Right atrium auricular region (tissue), 2 donors: ENCODE measurements at regions not wholly inside any gene's neighbourhood (a gene's known extent, or its start where the extent isn't known, plus 50 kb on each side); places are given as distances from the start of the nearest gene placed in this dataset.

Experiments
- DNase-seq: peaks from one replicate; pipeline ENCODE4 v3.0.0-alpha.2; 2019; ENCODE audit warnings: low spot score
- H3K27ac ChIP-seq, 2 donors: fragments of 200-600 bp; sonication (generic); 1 replicate in 1 of 2; 2 replicates in 1 of 2; pipeline ENCODE4 v1.5.1; 2016 to 2019
- H3K27me3 ChIP-seq, 2 donors: fragments of 200-600 bp; sonication (generic); one replicate each; pipeline versions ENCODE4 v1.5.1 to v1.6.0; 2017 to 2019
- H3K36me3 ChIP-seq: fragments of 200-600 bp; sonication (generic); one replicate; pipeline ENCODE4 v1.5.1; 2016
- H3K4me1 ChIP-seq, 2 donors: fragments of 200-600 bp; sonication (generic); one replicate each; pipeline versions ENCODE4 v1.5.1 to v1.6.0; 2017 to 2019
- H3K4me3 ChIP-seq, 2 donors: fragments of 200-600 bp; sonication (generic); 1 replicate in 1 of 2; 2 replicates in 1 of 2; pipeline ENCODE4 v1.5.1; 2017 to 2019; ENCODE audit warnings: mild to moderate bottlenecking in 1 of 2, moderate library complexity in 1 of 2
- H3K9me3 ChIP-seq, 2 donors: fragments of 200-600 bp; sonication (generic); one replicate each; pipeline ENCODE4 v1.5.1; 2019
- CTCF ChIP-seq, 2 donors: fragments of 200-600 bp; sonication (generic); IDR thresholded peaks; one replicate each; pipeline ENCODE4 v1.5.1; 2019; ENCODE audit warnings: antibody characterized with exemption in 2 of 2

- no peaks in the 10 kb centered on the region for H3K27me3 ChIP-seq
- no peaks in the 10 kb centered on the region for H3K36me3 ChIP-seq
- DNase-seq: no peak
- H3K4me1 ChIP-seq: no peaks in the 10 kb centered on the region
- no peak overlapping the region for H3K27ac ChIP-seq
- TF ChIP-seq CTCF (IDR thresholded peaks at IDR 0.05): no peak
- no peaks in the 10 kb centered on the region for H3K9me3 ChIP-seq
- H3K4me3 ChIP-seq: no peak overlapping the region
Observed at GRCh38 chr18:78675231-78675630, 304.4 kb upstream of the SALL3 start.

GRCh38 chr18:78676622-78677482 is 302.8 kb upstream of the SALL3 start:
- Histone ChIP-seq H3K4me1 (no peaks in the 10 kb centered on the region), H3K36me3 (no peaks in the 10 kb centered on the region), H3K4me3 (no peak overlapping the region), H3K27ac (no peak overlapping the region), H3K9me3 (no peaks in the 10 kb centered on the region), H3K27me3 (no peaks in the 10 kb centered on the region)
- no peak for TF ChIP-seq CTCF (IDR thresholded peaks at IDR 0.05)
- DNase-seq: no peak

GRCh38 chr18:78677483-78678317 is 301.9 kb upstream of the SALL3 start:
- DNase-seq: no peak
- Histone ChIP-seq H3K4me1 (no peaks in the 10 kb centered on the region), H3K9me3 (no peaks in the 10 kb centered on the region), H3K4me3 (no peak overlapping the region), H3K27me3 (no peaks in the 10 kb centered on the region), H3K27ac (no peak overlapping the region), H3K36me3 (no peaks in the 10 kb centered on the region)
- TF ChIP-seq CTCF (IDR thresholded peaks at IDR 0.05): no peak

- Histone ChIP-seq H3K27ac (no peak overlapping the region), H3K9me3 (no peaks in the 10 kb centered on the region), H3K27me3 (no peaks in the 10 kb centered on the region), H3K36me3 (no peaks in the 10 kb centered on the region), H3K4me3 (no peak overlapping the region), H3K4me1 (no peaks in the 10 kb centered on the region)
- TF ChIP-seq CTCF (IDR thresholded peaks at IDR 0.05): no peak
- DNase-seq: no peak
Observed at GRCh38 chr18:78678318-78678695, 301.3 kb upstream of the SALL3 start.

GRCh38 chr18:78679031-78679430 is 300.6 kb upstream of the SALL3 start:
- Histone ChIP-seq H3K4me1 (no peaks in the 10 kb centered on the region), H3K9me3 (no peaks in the 10 kb centered on the region), H3K36me3 (no peaks in the 10 kb centered on the region), H3K27ac (no peak overlapping the region), H3K4me3 (no peak overlapping the region), H3K27me3 (no peaks in the 10 kb centered on the region)
- DNase-seq: no peak
- TF ChIP-seq CTCF (IDR thresholded peaks at IDR 0.05): no peak
